H9 (cell line): ENCODE measurements at regions not wholly inside any gene's neighbourhood (a gene's known extent, or its start where the extent isn't known, plus 50 kb on each side); places are given as distances from the start of the nearest gene placed in this dataset.

Experiments used
- DNase-seq: peaks from one replicate; pipeline ENCODE4 v3.0.0-alpha.2; 2017
- H2AFZ ChIP-seq: one replicate; pipeline ENCODE4 v1.6.1; 2013; ENCODE audit warnings: mild to moderate bottlenecking, low read length, control low read depth, moderate library complexity
- H2AK5ac ChIP-seq: 2 replicates; pipeline ENCODE4 v1.6.1; 2013; ENCODE audit warnings: low read length, control low read depth, mixed read lengths; ENCODE audit not compliant: insufficient read length
- H2BK120ac ChIP-seq: one replicate; pipeline ENCODE4 v1.6.1; 2013; ENCODE audit warnings: low read depth, mild to moderate bottlenecking, low read length, control low read depth, inconsistent platforms; ENCODE audit not compliant: poor library complexity, severe bottlenecking
- H2BK12ac ChIP-seq: 2 replicates; pipeline ENCODE4 v1.6.1; 2013; ENCODE audit warnings: low read length, control low read depth, mixed read lengths, low read depth; ENCODE audit not compliant: insufficient read length
- H2BK15ac ChIP-seq: 2 replicates; pipeline ENCODE4 v1.6.1; 2013; ENCODE audit warnings: low read depth, low read length, control low read depth
- H2BK20ac ChIP-seq: one replicate; pipeline ENCODE4 v1.6.1; 2013; ENCODE audit warnings: low read depth, mild to moderate bottlenecking, low read length, control low read depth, inconsistent platforms; ENCODE audit not compliant: poor library complexity, severe bottlenecking
- H2BK5ac ChIP-seq: 2 replicates; pipeline ENCODE4 v1.6.1; 2013; ENCODE audit warnings: low read length, control low read depth, mixed read lengths; ENCODE audit not compliant: insufficient read length
- H3K14ac ChIP-seq: 2 replicates; pipeline ENCODE4 v1.6.1; 2013; ENCODE audit warnings: low read length, control low read depth; ENCODE audit not compliant: insufficient read depth
- H3K18ac ChIP-seq: 2 replicates; pipeline ENCODE4 v1.6.1; 2013; ENCODE audit warnings: low read depth, mild to moderate bottlenecking, mixed read lengths, low read length, control low read depth; ENCODE audit not compliant: insufficient read length
- H3K23ac ChIP-seq: 2 replicates; pipeline ENCODE4 v1.6.1; 2013; ENCODE audit warnings: low read length, control low read depth, mixed read lengths, low read depth; ENCODE audit not compliant: insufficient read length
- H3K23me2 ChIP-seq: 2 replicates; pipeline ENCODE4 v1.6.1; 2013; ENCODE audit warnings: low read depth, mild to moderate bottlenecking, mixed read lengths, low read length, control low read depth; ENCODE audit not compliant: insufficient read length, poor library complexity, severe bottlenecking
- H3K27ac ChIP-seq: 2 replicates; pipeline ENCODE4 v1.5.1; 2013; ENCODE audit warnings: low read length, control low read depth, mixed read lengths, low read depth; ENCODE audit not compliant: insufficient read length
- H3K27me3 ChIP-seq: 2 replicates; pipeline ENCODE4 v1.6.1; 2013; ENCODE audit warnings: low read length, control low read depth, inconsistent platforms; ENCODE audit not compliant: insufficient read depth
- H3K4ac ChIP-seq: 2 replicates; pipeline ENCODE4 v1.6.1; 2013; ENCODE audit warnings: low read depth, mild to moderate bottlenecking, control low read depth, inconsistent platforms, low read length, moderate library complexity
- H3K4me1 ChIP-seq: 2 replicates; pipeline ENCODE4 v1.6.1; 2013; ENCODE audit warnings: low read length, control low read depth, inconsistent platforms; ENCODE audit not compliant: insufficient read depth
- H3K4me2 ChIP-seq: 2 replicates; pipeline ENCODE4 v1.6.1; 2013; ENCODE audit warnings: low read length, control low read depth, mixed read lengths; ENCODE audit not compliant: insufficient read length, insufficient read depth
- H3K56ac ChIP-seq: 2 replicates; pipeline ENCODE4 v1.6.1; 2013; ENCODE audit warnings: low read depth, mild to moderate bottlenecking, mixed read lengths, low read length, control low read depth; ENCODE audit not compliant: insufficient read length
- H3K79me1 ChIP-seq: 2 replicates; pipeline ENCODE4 v1.6.1; 2013; ENCODE audit warnings: low read depth, mild to moderate bottlenecking, moderate library complexity, low read length, control low read depth, inconsistent platforms; ENCODE audit not compliant: insufficient read depth, poor library complexity, severe bottlenecking
- H3K79me2 ChIP-seq: 2 replicates; pipeline ENCODE4 v1.6.1; 2013; ENCODE audit warnings: low read length, control low read depth, inconsistent platforms; ENCODE audit not compliant: insufficient read depth
- H3K9ac ChIP-seq: 2 replicates; pipeline ENCODE4 v1.6.1; 2013; ENCODE audit warnings: low read length, control low read depth, mixed read lengths; ENCODE audit not compliant: insufficient read length; ENCODE audit errors: extremely low read depth
- H3K9me3 ChIP-seq: one replicate; pipeline ENCODE4 v1.6.1; 2013; ENCODE audit warnings: low read depth, low read length, inconsistent platforms; ENCODE audit not compliant: control insufficient read depth
- H3T11ph ChIP-seq: one replicate; pipeline ENCODE4 v1.6.1; 2013; ENCODE audit warnings: mild to moderate bottlenecking, low read length, control low read depth, inconsistent platforms
- H4K20me1 ChIP-seq: one replicate; pipeline ENCODE4 v1.6.1; 2013; ENCODE audit not compliant: control insufficient read depth, insufficient read length, insufficient read depth
- H4K5ac ChIP-seq: 2 replicates; pipeline ENCODE4 v1.6.1; 2013; ENCODE audit warnings: low read depth, mild to moderate bottlenecking, mixed read lengths, low read length, control low read depth; ENCODE audit not compliant: insufficient read length
- H4K8ac ChIP-seq: replicated peaks from 2 replicates; pipeline ENCODE4 v1.6.1; 2013; ENCODE audit warnings: low read length, control low read depth, mixed read lengths, low read depth; ENCODE audit not compliant: insufficient read length
- H4K91ac ChIP-seq: 2 replicates; pipeline ENCODE4 v1.6.1; 2013; ENCODE audit warnings: low read depth, mild to moderate bottlenecking, moderate library complexity, mixed read lengths, low read length, control low read depth; ENCODE audit not compliant: insufficient read length
- H3K27ac Mint-ChIP-seq, 3 experiments: 2 replicates in 2 of 3; 3 replicates in 1 of 3; pipeline ENCODE4 v1.8.0; 2020 to 2021; ENCODE audit warnings: mixed read lengths in 3 of 3, mild to moderate bottlenecking in 1 of 3, moderate library complexity in 1 of 3
- H3K27me3 Mint-ChIP-seq: 2 replicates; pipeline ENCODE4 v1.8.0; 2021; ENCODE audit warnings: low read depth, mild to moderate bottlenecking, moderate library complexity, mixed read lengths
- H3K36me3 Mint-ChIP-seq, 3 experiments: 2 replicates in 2 of 3; 3 replicates in 1 of 3; pipeline ENCODE4 v1.8.0; 2020 to 2021; ENCODE audit warnings: low read depth in 3 of 3, mixed read lengths in 3 of 3; ENCODE audit not compliant: insufficient read depth in 1 of 3
- H3K4me1 Mint-ChIP-seq, 2 experiments: 2 replicates each; pipeline ENCODE4 v1.8.0; 2020; ENCODE audit warnings: mixed read lengths in 2 of 2
- H3K4me3 Mint-ChIP-seq, 2 experiments: 2 replicates in 1 of 2; 3 replicates in 1 of 2; pipeline ENCODE4 v1.8.0; 2020 to 2021; ENCODE audit warnings: mild to moderate bottlenecking in 2 of 2, mixed read lengths in 2 of 2, moderate library complexity in 1 of 2
- H3K9me3 Mint-ChIP-seq, 2 experiments: 2 replicates in 1 of 2; 3 replicates in 1 of 2; pipeline ENCODE4 v1.8.0; 2020; ENCODE audit warnings: mild to moderate bottlenecking in 2 of 2, mixed read lengths in 2 of 2, moderate library complexity in 1 of 2
- WGBS: extraction: QIAGEN DNeasy Blood & Tissue Kit; methylation state at CpG from one replicate; pipeline ENCODE4 v1.1.7; 2013; ENCODE audit warnings: missing lambda C conversion rate, low lambda C conversion rate, mixed read lengths; ENCODE audit not compliant: insufficient read length; ENCODE audit errors: extremely low coverage; 5-methylcytosine and 5-hydroxymethylcytosine counted together
- TF ChIP-seq, protein P1 (sequence below): fragments of 200-600 bp; sonication (generic); conservative IDR thresholded peaks from 3 replicates; pipeline ENCODE4 v1.8.0; 2021; ENCODE audit warnings: antibody characterized with exemption, mild to moderate bottlenecking

DNA sequence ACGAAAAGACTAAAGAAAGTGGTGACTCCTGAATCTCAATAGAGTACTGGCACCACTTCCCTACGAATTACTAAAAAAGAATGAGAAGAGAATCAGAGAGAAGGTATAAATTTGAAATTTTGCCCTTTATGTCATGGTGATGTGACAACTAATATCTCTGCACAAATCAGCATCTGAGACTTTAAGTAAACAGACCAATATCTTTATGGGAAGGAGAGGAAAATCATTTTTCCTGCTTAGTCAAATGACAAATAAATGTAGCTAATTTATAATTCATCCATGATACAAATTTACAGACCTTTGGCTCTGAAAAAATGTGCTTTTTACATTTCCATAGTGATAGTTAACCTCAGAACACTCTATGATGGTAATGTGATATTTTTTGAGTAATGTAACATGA is 424.8 kb upstream of the EPHA5 start:
- H3K4me1 Mint-ChIP-seq, result no peaks in the 10 kb centered on the region
- peaks cover 0 to 7% of the 10 kb centered on the region in 2 experiments; a peak in 1 of 5 replicates for H3K9me3 Mint-ChIP-seq

More for the DNA sequence above, 424.8 kb upstream of the EPHA5 start:
- Mint-ChIP-seq H3K4me3 (no peak overlapping the region), H3K27me3 (no peaks in the 10 kb centered on the region), H3K27ac (no peak overlapping the region; a peak in 1 of 7 replicates), H3K36me3 (no peaks in the 10 kb centered on the region)
- Histone ChIP-seq H4K20me1 (no peaks in the 10 kb centered on the region), H3K4me2 (no peak overlapping the region), H3T11ph (no peak overlapping the region), H2BK12ac (no peak overlapping the region), H3K79me2 (no peaks in the 10 kb centered on the region), H3K9ac (no peak overlapping the region), H3K23ac (no peak overlapping the region), H3K79me1 (no peaks in the 10 kb centered on the region), H3K27me3 (no peaks in the 10 kb centered on the region), H3K18ac (no peak overlapping the region), H4K91ac (no peak overlapping the region), H4K8ac (no peak overlapping the region), H2BK20ac (no peak overlapping the region), H2BK15ac (no peak overlapping the region), H2BK5ac (no peak overlapping the region), H2BK120ac (no peak overlapping the region), H4K5ac (no peak overlapping the region), H3K27ac (no peak overlapping the region), H3K4me1 (no peaks in the 10 kb centered on the region), H2AFZ (no peak overlapping the region), H3K4ac (no peak overlapping the region), H3K56ac (no peak overlapping the region), H2AK5ac (no peak overlapping the region), H3K14ac (no peak overlapping the region), H3K23me2 (no peaks in the 10 kb centered on the region), H3K9me3 (no peaks in the 10 kb centered on the region)
- TF ChIP-seq, protein P1, sequence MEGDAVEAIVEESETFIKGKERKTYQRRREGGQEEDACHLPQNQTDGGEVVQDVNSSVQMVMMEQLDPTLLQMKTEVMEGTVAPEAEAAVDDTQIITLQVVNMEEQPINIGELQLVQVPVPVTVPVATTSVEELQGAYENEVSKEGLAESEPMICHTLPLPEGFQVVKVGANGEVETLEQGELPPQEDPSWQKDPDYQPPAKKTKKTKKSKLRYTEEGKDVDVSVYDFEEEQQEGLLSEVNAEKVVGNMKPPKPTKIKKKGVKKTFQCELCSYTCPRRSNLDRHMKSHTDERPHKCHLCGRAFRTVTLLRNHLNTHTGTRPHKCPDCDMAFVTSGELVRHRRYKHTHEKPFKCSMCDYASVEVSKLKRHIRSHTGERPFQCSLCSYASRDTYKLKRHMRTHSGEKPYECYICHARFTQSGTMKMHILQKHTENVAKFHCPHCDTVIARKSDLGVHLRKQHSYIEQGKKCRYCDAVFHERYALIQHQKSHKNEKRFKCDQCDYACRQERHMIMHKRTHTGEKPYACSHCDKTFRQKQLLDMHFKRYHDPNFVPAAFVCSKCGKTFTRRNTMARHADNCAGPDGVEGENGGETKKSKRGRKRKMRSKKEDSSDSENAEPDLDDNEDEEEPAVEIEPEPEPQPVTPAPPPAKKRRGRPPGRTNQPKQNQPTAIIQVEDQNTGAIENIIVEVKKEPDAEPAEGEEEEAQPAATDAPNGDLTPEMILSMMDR, result no peak
- no peak for DNase-seq
- no CpG with 5 or more reads among the region's 2 CpGs for WGBS
